Subcutaneous abdominal adipose tissue (tissue), 5 donors: ENCODE measurements at regions not wholly inside any gene's neighbourhood (a gene's known extent, or its start where the extent isn't known, plus 50 kb on each side); places are given as distances from the start of the nearest gene placed in this dataset.

ENCODE experiments used
- H3K27ac ChIP-seq: one replicate; pipeline ENCODE4 v1.7.0; 2013; ENCODE audit warnings: low read depth, mild to moderate bottlenecking, inconsistent platforms, low read length, moderate library complexity
- H3K27me3 ChIP-seq, 5 donors: one replicate each; pipeline ENCODE4 v1.7.0; 2013; ENCODE audit warnings: low read length in 5 of 5, inconsistent platforms in 1 of 5; ENCODE audit not compliant: control insufficient read depth in 5 of 5, insufficient read depth in 4 of 5
- H3K36me3 ChIP-seq, 5 donors: one replicate each; pipeline ENCODE4 v1.7.0; 2013; ENCODE audit warnings: low read length in 5 of 5; ENCODE audit not compliant: control insufficient read depth in 5 of 5, insufficient read depth in 5 of 5
- H3K4me1 ChIP-seq, 5 donors: one replicate each; pipeline ENCODE4 v1.7.0; 2013; ENCODE audit warnings: low read length in 5 of 5, mild to moderate bottlenecking in 3 of 5, moderate library complexity in 1 of 5; ENCODE audit not compliant: control insufficient read depth in 5 of 5, insufficient read depth in 5 of 5
- H3K4me3 ChIP-seq, 5 donors: one replicate each; pipeline ENCODE4 v1.7.0; 2013; ENCODE audit warnings: low read length in 5 of 5, low read depth in 1 of 5
- H3K9ac ChIP-seq, 5 donors: one replicate each; pipeline ENCODE4 v1.7.0; 2013; ENCODE audit warnings: low read length in 5 of 5, mild to moderate bottlenecking in 4 of 5, moderate library complexity in 3 of 5
- H3K9me3 ChIP-seq, 5 donors: one replicate each; pipeline ENCODE4 v1.7.0; 2013; ENCODE audit warnings: low read length in 5 of 5; ENCODE audit not compliant: control insufficient read depth in 5 of 5
- donor health status: healthy.
- donor health status: healthy.
- donor health status: healthy.
- donor health status: healthy.
- donor health status: healthy.

DNA sequence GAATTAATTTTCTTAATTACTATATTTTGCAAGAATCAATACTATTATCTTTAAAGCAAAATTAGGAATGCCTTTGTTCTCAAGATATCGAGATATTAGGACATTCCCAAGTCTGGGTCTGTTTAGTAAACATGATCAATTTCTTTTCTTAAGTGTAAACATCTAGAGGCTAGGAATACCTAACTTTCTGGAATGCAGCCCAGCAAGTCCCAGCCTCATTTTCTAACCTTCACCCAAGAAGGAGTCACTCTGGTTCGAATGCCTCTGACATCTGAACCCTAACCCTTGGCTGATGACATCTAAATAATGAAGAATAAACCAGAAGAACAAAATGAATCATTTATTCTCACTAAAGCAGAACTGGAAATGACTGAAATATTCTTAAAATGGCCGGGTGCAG lies 297.5 kb upstream of the IRX3 start:
- Histone ChIP-seq H3K27me3 (no peaks in the 10 kb centered on the region), H3K4me3 (no peak overlapping the region), H3K36me3 (no peaks in the 10 kb centered on the region), H3K27ac (no peak overlapping the region), H3K4me1 (peaks cover 0 to 6% (median 0%) of the 10 kb centered on the region in 5 donors), H3K9ac (no peak overlapping the region), H3K9me3 (no peaks in the 10 kb centered on the region)

GRCh38 chr16:54582631-54583250 lies 296.2 kb upstream of the IRX3 start:
- H3K27ac ChIP-seq: no peak overlapping the region
- peaks cover 0 to 2% (median 0%) of the 10 kb centered on the region in 5 donors for H3K27me3 ChIP-seq
- peaks cover 0 to 1% (median 0%) of the 10 kb centered on the region in 5 donors for H3K4me1 ChIP-seq
- no peaks in the 10 kb centered on the region for H3K9me3 ChIP-seq
- H3K36me3 ChIP-seq: no peaks in the 10 kb centered on the region
- H3K4me3 ChIP-seq: no peak overlapping the region
- no peak overlapping the region for H3K9ac ChIP-seq

GRCh38 chr16:54579106-54579728 lies 292.6 kb upstream of the IRX3 start:
- Histone ChIP-seq H3K27ac (no peak overlapping the region), H3K9ac (no peak overlapping the region), H3K9me3 (no peaks in the 10 kb centered on the region), H3K4me1 (no peaks in the 10 kb centered on the region), H3K4me3 (no peak overlapping the region), H3K27me3 (peaks cover 0 to 8% (median 0%) of the 10 kb centered on the region in 5 donors), H3K36me3 (no peaks in the 10 kb centered on the region)

DNA sequence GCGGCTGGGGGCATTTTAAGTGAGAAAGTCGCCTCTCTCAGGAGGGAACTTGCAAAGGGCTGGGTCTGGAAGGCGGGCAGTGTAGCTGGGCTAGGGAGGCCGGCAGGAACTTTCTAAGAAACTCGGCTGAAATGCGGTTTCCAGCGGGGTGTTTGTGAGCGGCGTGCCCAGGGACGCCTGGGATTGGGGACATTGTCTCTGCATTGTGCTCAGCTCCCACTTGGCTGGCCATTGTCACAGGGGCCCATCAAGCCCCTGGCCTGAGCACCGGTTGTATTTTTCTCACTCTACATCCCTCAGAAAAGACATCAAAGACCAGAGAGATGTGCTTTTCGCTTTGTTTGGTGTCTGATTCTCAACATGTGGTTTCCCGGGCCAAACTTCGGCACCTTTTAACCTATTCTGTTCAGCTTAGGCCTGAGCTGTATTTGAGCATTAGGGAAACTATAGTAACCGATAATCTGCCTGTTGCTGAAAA lies 291.1 kb upstream of the IRX3 start:
- H3K9ac ChIP-seq: no peak overlapping the region
- H3K27me3 ChIP-seq: peaks cover 0 to 8% (median 0%) of the 10 kb centered on the region in 5 donors
- H3K4me3 ChIP-seq: no peak overlapping the region
- H3K9me3 ChIP-seq: no peaks in the 10 kb centered on the region
- no peaks in the 10 kb centered on the region for H3K36me3 ChIP-seq
- no peaks in the 10 kb centered on the region for H3K4me1 ChIP-seq
- H3K27ac ChIP-seq: no peak overlapping the region

DNA sequence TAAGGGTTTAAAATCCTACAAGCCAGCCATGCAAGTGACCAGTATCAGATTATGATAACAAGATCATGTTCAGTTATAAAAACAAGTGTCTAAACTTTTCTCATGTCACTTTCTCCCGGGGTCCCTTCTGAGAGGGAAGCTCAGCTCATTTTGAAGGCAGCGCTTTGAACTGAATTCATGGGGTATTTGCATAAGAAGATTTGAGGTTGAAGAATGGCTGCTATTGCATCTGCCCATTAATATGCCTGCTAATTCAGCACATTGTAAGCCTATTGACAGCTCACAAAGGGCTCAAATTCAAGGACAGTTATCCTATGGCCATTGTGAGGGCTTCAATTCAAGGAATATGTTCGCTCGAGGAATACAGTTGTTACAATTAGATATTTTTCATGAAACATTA lies 290.2 kb upstream of the IRX3 start:
- Histone ChIP-seq H3K27me3 (peaks cover 0 to 8% (median 0%) of the 10 kb centered on the region in 5 donors), H3K4me3 (no peak overlapping the region), H3K9ac (no peak overlapping the region), H3K36me3 (no peaks in the 10 kb centered on the region), H3K4me1 (no peaks in the 10 kb centered on the region), H3K9me3 (no peaks in the 10 kb centered on the region), H3K27ac (no peak overlapping the region)

GRCh38 chr16:54568906-54569807 lies 282.6 kb upstream of the IRX3 start:
- H3K27me3 ChIP-seq: no peaks in the 10 kb centered on the region
- no peak overlapping the region for H3K9ac ChIP-seq
- no peak overlapping the region for H3K27ac ChIP-seq
- no peaks in the 10 kb centered on the region for H3K9me3 ChIP-seq
- no peak overlapping the region for H3K4me3 ChIP-seq
- H3K4me1 ChIP-seq: peaks cover 0 to 6% (median 0%) of the 10 kb centered on the region in 5 donors
- H3K36me3 ChIP-seq: no peaks in the 10 kb centered on the region

DNA sequence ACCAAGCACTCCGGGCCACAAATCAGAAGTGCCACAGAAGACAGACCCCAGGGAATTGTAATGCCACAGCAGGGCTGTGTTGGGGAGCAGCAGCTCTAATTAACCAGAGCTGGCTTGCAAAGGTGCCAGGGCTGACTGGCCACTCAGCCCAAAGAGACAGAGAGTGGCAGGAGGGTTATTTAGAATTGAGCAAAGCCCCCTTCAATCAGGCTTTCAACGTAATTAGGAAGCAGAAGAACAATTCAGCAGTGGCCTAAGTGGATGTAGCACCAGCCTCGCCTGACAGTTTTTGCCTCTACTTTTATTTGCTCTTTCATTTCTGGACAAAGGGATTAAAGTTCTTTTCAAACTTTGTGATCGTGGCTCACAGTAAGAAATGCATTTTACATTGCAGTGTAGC lies 278.3 kb upstream of the IRX3 start:
- H3K4me1 ChIP-seq: peaks cover 0 to 6% (median 0%) of the 10 kb centered on the region in 5 donors
- H3K9me3 ChIP-seq: no peaks in the 10 kb centered on the region
- no peak overlapping the region for H3K4me3 ChIP-seq
- no peak overlapping the region for H3K27ac ChIP-seq
- H3K36me3 ChIP-seq: no peaks in the 10 kb centered on the region
- H3K9ac ChIP-seq: no peak overlapping the region
- peaks cover 0 to 3% (median 0%) of the 10 kb centered on the region in 5 donors for H3K27me3 ChIP-seq

GRCh38 chr16:54554581-54554980 lies 268.0 kb upstream of the IRX3 start:
- Histone ChIP-seq H3K36me3 (no peaks in the 10 kb centered on the region), H3K4me1 (no peaks in the 10 kb centered on the region), H3K4me3 (no peak overlapping the region), H3K27ac (no peak overlapping the region), H3K9ac (no peak overlapping the region), H3K27me3 (peaks cover 0 to 3% (median 0%) of the 10 kb centered on the region in 5 donors), H3K9me3 (peaks cover 3 to 11% (median 6%) of the 10 kb centered on the region in 5 donors)

GRCh38 chr16:54548281-54548680 lies 261.7 kb upstream of the IRX3 start:
- no peak overlapping the region for H3K9ac ChIP-seq
- H3K9me3 ChIP-seq: no peaks in the 10 kb centered on the region
- no peak overlapping the region for H3K27ac ChIP-seq
- H3K36me3 ChIP-seq: no peaks in the 10 kb centered on the region
- peaks cover 0 to 3% (median 0%) of the 10 kb centered on the region in 5 donors for H3K27me3 ChIP-seq
- H3K4me1 ChIP-seq: peaks cover 0 to 7% (median 1%) of the 10 kb centered on the region in 5 donors
- no peak overlapping the region for H3K4me3 ChIP-seq

DNA sequence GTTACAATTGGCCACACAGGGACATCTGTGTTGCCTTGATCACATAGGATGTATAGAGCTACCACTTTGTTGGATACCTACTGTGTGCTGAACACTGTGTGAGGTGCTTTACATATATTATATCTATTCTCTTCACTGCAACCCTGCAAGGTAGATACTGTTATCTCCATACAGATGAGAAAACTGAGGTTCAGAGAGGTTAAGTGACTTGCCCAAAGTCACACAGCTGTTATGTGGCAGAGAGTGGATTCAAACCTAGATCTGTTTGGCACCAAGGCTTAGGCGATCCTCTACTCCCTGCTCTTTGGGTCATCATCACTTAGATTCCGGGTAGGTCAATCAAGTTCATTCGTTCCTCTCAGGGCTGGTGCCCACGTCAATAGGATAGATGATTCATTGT lies 260.5 kb upstream of the IRX3 start:
- peaks cover 0 to 7% (median 3%) of the 10 kb centered on the region in 5 donors for H3K4me1 ChIP-seq
- no peak overlapping the region for H3K4me3 ChIP-seq
- no peak overlapping the region for H3K9ac ChIP-seq
- no peaks in the 10 kb centered on the region for H3K9me3 ChIP-seq
- no peak overlapping the region for H3K27ac ChIP-seq
- H3K27me3 ChIP-seq: peaks cover 0 to 3% (median 0%) of the 10 kb centered on the region in 5 donors
- H3K36me3 ChIP-seq: no peaks in the 10 kb centered on the region
